ENCODE measurements at regions not wholly inside any gene's neighbourhood (a gene's known extent, or its start where the extent isn't known, plus 50 kb on each side); places are given as distances from the start of the nearest gene placed in this dataset.

- TF ChIP-seq POLR2A (IDR thresholded peaks at IDR 0.05) = no peak
- no peak for TF ChIP-seq POLR2AphosphoS5 (IDR thresholded peaks at IDR 0.05)
- no peak for TF ChIP-seq CTCF (IDR thresholded peaks at IDR 0.05)
These were observed 680.0 kb downstream of the EPHA4 start for GRCh38 chr2:220892018-220892634.
